H1 (cell line): ENCODE measurements at regions not wholly inside any gene's neighbourhood (a gene's known extent, or its start where the extent isn't known, plus 50 kb on each side); places are given as distances from the start of the nearest gene placed in this dataset.

Experiments
- ASH2L ChIP-seq: fragments of 200-600, 300-600 bp; sonication (generic); IDR thresholded peaks from one replicate; pipeline ENCODE4 v1.7.1; 2017; ENCODE audit warnings: low read length
- KDM5A ChIP-seq: fragments of 200-600 bp; IDR thresholded peaks from 2 replicates; pipeline ENCODE4 v1.7.1; 2012; ENCODE audit warnings: mild to moderate bottlenecking, low read length, inconsistent platforms, mixed read lengths
- MAFK ChIP-seq: IDR thresholded peaks from 2 replicates; pipeline ENCODE4 v1.6.1; 2012; ENCODE audit warnings: low read depth, mild to moderate bottlenecking, improper control_type of control experiment, low read length
- RNF2 ChIP-seq: fragments of 200-900, 300-1000 bp; sonication (generic); IDR thresholded peaks from 2 replicates; pipeline ENCODE4 v1.7.1; 2016; ENCODE audit warnings: borderline replicate concordance, low read depth, mild to moderate bottlenecking, antibody characterized with exemption, low read length; ENCODE audit not compliant: poor library complexity, severe bottlenecking; ENCODE audit errors: missing control alignments
- SAP30 ChIP-seq: fragments of 300-600 bp; sonication (generic); IDR thresholded peaks from 2 replicates; pipeline ENCODE4 v1.7.1; 2012; ENCODE audit warnings: low read length, moderate library complexity, mild to moderate bottlenecking, inconsistent platforms; ENCODE audit not compliant: insufficient read depth, insufficient replicate concordance
- SP1 ChIP-seq: IDR thresholded peaks from 2 replicates; pipeline ENCODE4 v1.6.1; 2011; ENCODE audit warnings: low read depth, low read length

- no peak for TF ChIP-seq RNF2
- TF ChIP-seq SP1, result no peak
- TF ChIP-seq SAP30, result no peak
- TF ChIP-seq ASH2L, result no peak
- no peak for TF ChIP-seq MAFK
- TF ChIP-seq KDM5A, result no peak
- TF ChIP-seq, all 59 proteins: peak for 0
These were observed 256.2 kb downstream of the AEBP2 start (continued) for GRCh38 chr12:19695244-19696098.
